Type B pancreatic cell (in vitro differentiated cells): ENCODE measurements at regions not wholly inside any gene's neighbourhood (a gene's known extent, or its start where the extent isn't known, plus 50 kb on each side); places are given as distances from the start of the nearest gene placed in this dataset.

Experiments
- DNase-seq: peaks from one replicate; pipeline ENCODE4 v3.0.0; 2021; ENCODE audit warnings: mixed read lengths; ENCODE audit not compliant: unreplicated experiment; ENCODE audit errors: extremely low spot score
- H3K27ac Mint-ChIP-seq: 2 replicates; pipeline ENCODE4 v1.8.0; 2021; ENCODE audit warnings: mild to moderate bottlenecking, mixed read lengths
- H3K27me3 Mint-ChIP-seq: 2 replicates; pipeline ENCODE4 v1.8.0; 2021; ENCODE audit warnings: mixed read lengths
- H3K36me3 Mint-ChIP-seq: 2 replicates; pipeline ENCODE4 v1.8.0; 2021; ENCODE audit warnings: mixed read lengths
- H3K4me1 Mint-ChIP-seq: one replicate; pipeline ENCODE4 v1.8.0; 2021; ENCODE audit warnings: mixed read lengths; ENCODE audit not compliant: unreplicated experiment
- H3K4me3 Mint-ChIP-seq: 2 replicates; pipeline ENCODE4 v1.8.0; 2021; ENCODE audit warnings: mild to moderate bottlenecking, mixed read lengths
- H3K9me3 Mint-ChIP-seq: 2 replicates; pipeline ENCODE4 v1.8.0; 2021; ENCODE audit warnings: mixed read lengths
- CTCF ChIP-seq: fragments of 200-600 bp; sonication (generic); conservative IDR thresholded peaks from 2 replicates; pipeline ENCODE4 v1.5.0; 2021; ENCODE audit warnings: antibody characterized with exemption, mild to moderate bottlenecking

- no peak for TF ChIP-seq CTCF
- Mint-ChIP-seq H3K27ac (no peak overlapping the region), H3K27me3 (peaks cover 4% of the 10 kb centered on the region), H3K4me1 (no peaks in the 10 kb centered on the region), H3K9me3 (no peaks in the 10 kb centered on the region), H3K36me3 (peaks cover 2% of the 10 kb centered on the region), H3K4me3 (no peak overlapping the region)
- no peak for DNase-seq
Observed at GRCh38 chr9:118650417-118650816, 718.8 kb downstream of the BRINP1 start.

DNA sequence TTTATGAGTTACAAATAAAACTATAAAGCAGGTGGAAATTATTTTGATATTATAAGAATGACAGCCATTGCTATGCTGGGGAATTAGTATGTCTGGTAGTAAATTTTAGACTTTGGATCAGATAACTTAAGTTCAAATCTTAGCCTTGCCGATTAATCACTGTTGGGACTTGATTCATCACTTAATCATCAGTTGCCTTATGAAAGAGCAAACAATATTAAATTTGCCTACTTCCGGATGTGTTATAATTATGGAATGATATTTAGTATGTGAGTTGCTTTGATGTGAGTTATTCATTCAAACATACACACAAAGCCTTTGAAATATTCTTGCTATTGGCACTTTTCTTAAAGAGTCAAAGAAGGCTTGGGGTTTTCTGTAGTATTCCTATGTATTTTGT lies 717.7 kb downstream of the BRINP1 start:
- no peaks in the 10 kb centered on the region for H3K9me3 Mint-ChIP-seq
- H3K4me1 Mint-ChIP-seq, result no peaks in the 10 kb centered on the region
- H3K27me3 Mint-ChIP-seq, result peaks cover 4% of the 10 kb centered on the region
- H3K4me3 Mint-ChIP-seq, result no peak overlapping the region
- no peaks in the 10 kb centered on the region for H3K36me3 Mint-ChIP-seq
- TF ChIP-seq CTCF, result no peak
- H3K27ac Mint-ChIP-seq, result no peak overlapping the region
- DNase-seq, result no peak

DNA sequence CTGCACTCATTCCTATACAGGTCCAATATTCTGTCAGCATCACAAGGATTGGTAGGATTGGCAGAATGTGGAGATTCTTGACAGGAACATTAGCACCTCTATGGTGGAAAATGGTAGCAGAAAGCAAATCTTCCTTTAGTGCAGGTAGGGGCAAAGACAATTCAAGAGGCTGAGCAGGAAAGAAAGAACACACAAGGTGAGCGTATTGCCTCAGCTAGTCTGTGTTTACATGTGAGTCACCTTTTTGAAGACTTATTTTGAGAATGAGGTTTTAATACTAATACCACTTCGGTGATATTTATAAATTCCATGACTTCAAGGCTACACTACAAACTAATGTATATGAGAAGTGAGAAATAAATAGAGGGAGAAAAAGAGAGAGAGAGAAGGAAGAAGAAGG lies 717.0 kb downstream of the BRINP1 start:
- Mint-ChIP-seq H3K4me3 (no peak overlapping the region), H3K27me3 (peaks cover 4% of the 10 kb centered on the region), H3K4me1 (no peaks in the 10 kb centered on the region), H3K27ac (no peak overlapping the region), H3K36me3 (no peaks in the 10 kb centered on the region), H3K9me3 (no peaks in the 10 kb centered on the region)
- no peak for DNase-seq
- no peak for TF ChIP-seq CTCF

- H3K4me1 Mint-ChIP-seq, result no peaks in the 10 kb centered on the region
- DNase-seq, result no peak
- no peaks in the 10 kb centered on the region for H3K36me3 Mint-ChIP-seq
- H3K9me3 Mint-ChIP-seq, result no peaks in the 10 kb centered on the region
- H3K27me3 Mint-ChIP-seq, result peaks cover 4% of the 10 kb centered on the region
- no peak overlapping the region for H3K27ac Mint-ChIP-seq
- no peak for TF ChIP-seq CTCF
- H3K4me3 Mint-ChIP-seq, result no peak overlapping the region
Observed at GRCh38 chr9:118652912-118653311, 716.3 kb downstream of the BRINP1 start.

DNA sequence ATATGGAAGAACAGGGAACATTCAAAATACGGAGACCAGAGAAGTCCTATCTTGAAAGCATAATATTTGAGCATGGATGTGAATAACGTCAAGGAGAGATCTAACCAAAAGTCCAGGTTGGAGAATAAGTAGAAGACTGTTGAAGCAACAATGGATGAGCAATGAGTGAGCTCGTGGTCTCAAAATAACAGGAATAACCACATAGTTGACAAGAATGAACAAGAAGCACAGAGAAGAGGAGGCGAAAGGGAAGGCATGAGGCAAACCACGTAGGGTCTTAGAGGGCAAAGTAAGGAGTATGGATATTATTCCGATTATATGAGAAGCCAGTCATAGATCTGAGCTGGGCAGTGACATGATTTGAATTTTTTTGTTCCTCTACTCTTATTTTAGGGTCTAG lies 710.2 kb downstream of the BRINP1 start:
- no peak for TF ChIP-seq CTCF
- H3K27ac Mint-ChIP-seq, result no peak overlapping the region
- no peaks in the 10 kb centered on the region for H3K4me1 Mint-ChIP-seq
- H3K4me3 Mint-ChIP-seq, result no peak overlapping the region
- H3K27me3 Mint-ChIP-seq, result no peaks in the 10 kb centered on the region
- H3K36me3 Mint-ChIP-seq, result no peaks in the 10 kb centered on the region
- peaks cover 4% of the 10 kb centered on the region for H3K9me3 Mint-ChIP-seq
- no peak for DNase-seq

DNA sequence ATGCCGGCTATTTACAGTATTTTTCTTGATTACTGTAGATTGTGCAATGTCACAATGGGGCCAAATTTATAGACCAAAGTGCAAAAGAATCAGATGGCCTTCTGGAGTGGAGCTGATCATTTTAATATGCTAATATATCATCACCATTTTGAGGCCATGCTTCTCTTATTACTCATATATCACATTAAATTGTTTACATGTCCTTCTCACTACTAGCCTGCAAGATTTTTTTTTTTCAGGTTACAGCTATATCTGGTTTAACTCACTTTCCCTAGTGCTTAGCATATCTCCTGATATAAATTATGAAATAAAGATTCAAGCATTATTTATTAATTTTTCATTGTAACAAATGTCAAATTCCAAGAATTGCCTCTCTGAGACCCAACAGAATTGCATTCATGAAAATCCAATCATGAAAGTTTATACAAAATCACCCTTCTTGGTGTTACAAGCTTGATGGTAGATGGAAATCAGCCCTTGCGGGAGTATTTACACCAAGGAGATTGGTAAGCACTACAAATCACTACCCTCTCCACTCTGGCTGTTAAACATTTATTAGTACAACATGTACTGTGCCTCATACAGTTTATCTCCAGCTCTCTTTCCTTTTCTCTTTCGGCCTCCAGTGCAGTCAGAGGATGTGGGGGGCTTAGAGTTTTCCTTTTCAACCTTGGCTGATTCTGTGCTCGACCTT lies 703.9 kb downstream of the BRINP1 start:
- TF ChIP-seq CTCF, result no peak
- no peaks in the 10 kb centered on the region for H3K36me3 Mint-ChIP-seq
- DNase-seq, result no peak
- H3K4me3 Mint-ChIP-seq, result no peak overlapping the region
- no peaks in the 10 kb centered on the region for H3K9me3 Mint-ChIP-seq
- H3K27me3 Mint-ChIP-seq, result no peaks in the 10 kb centered on the region
- no peaks in the 10 kb centered on the region for H3K4me1 Mint-ChIP-seq
- no peak overlapping the region for H3K27ac Mint-ChIP-seq
